HEK293T (cell line): ENCODE measurements at regions not wholly inside any gene's neighbourhood (a gene's known extent, or its start where the extent isn't known, plus 50 kb on each side); places are given as distances from the start of the nearest gene placed in this dataset.

Experiments
- ARNT ChIP-seq: fragments of 450-650 bp; IDR thresholded peaks from 2 replicates; pipeline ENCODE4 v1.6.1; 2017; ENCODE audit warnings: mild to moderate bottlenecking
- BHLHE40 ChIP-seq: fragments of 450-650 bp; IDR thresholded peaks from 2 replicates; pipeline ENCODE4 v1.6.1; 2016; ENCODE audit warnings: mild to moderate bottlenecking, moderate library complexity, borderline replicate concordance
- CTBP1 ChIP-seq: fragments of 450-650 bp; IDR thresholded peaks from 2 replicates; pipeline ENCODE4 v1.6.1; 2016; ENCODE audit warnings: borderline replicate concordance
- NFRKB ChIP-seq: fragments of 450-650 bp; IDR thresholded peaks from 2 replicates; pipeline ENCODE4 v1.6.1; 2016; ENCODE audit warnings: mild to moderate bottlenecking, moderate library complexity
- SUZ12 ChIP-seq: fragments of 450-650 bp; IDR thresholded peaks from 2 replicates; pipeline ENCODE4 v1.6.1; 2016; ENCODE audit warnings: mild to moderate bottlenecking
- ZNF384 ChIP-seq: fragments of 450-650 bp; IDR thresholded peaks from 2 replicates; pipeline ENCODE4 v1.6.1; 2016

DNA sequence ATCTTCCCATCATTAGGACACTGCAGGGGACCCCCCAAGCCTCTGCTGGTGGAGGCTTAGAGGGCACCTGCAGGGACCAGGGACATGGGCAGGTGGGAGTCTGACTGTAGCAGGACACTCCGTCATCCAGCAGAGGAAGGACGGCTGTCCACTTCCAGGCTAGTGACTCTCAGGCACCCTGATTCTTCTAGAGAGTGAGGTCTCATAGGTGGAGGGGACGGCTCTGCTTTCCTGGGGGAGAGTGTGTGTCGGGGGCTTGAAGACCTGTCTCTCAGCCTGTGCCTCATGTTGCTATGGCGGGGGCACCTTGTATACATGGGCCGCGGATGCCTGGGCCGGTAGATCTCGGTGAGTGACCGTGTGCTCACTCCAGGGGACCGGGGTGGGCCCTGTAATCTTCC is 1116.6 kb downstream of the BRD1 start:
- TF ChIP-seq CTBP1 (no peak), NFRKB (no peak), SUZ12 (no peak), BHLHE40 (no peak), ZNF384 (no peak), ARNT (no peak)
